AG20443 (cell line): ENCODE measurements at regions not wholly inside any gene's neighbourhood (a gene's known extent, or its start where the extent isn't known, plus 50 kb on each side); places are given as distances from the start of the nearest gene placed in this dataset.

Source experiments
- DNase-seq: peaks from one replicate; pipeline ENCODE4 v3.0.0; 2012; ENCODE audit warnings: low spot score, mixed read lengths

GRCh38 chr14:44009642-44010041 lies 497.4 kb downstream of the FSCB start:
- DNase-seq: no peak

DNA sequence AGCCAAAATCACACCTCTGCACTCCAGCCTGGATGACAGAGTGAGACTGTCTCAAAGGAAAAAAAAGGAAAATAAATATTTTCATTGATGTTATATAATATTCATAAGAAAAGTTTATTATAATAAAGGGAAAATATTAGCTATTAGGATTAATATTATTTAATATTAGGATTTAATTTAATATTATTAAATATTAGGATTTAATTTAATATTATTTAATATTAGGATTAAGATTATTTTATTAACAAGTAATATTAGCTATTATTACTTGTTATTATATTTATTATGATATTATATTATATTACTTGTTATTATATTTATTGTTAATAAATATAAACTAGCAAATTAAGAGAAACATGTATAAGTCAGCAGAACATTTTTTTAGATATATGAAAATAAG lies 518.1 kb downstream of the FSCB start:
- DNase-seq: no peak

- no peak for DNase-seq
Observed at GRCh38 chr14:43983721-43984120, 523.4 kb downstream of the FSCB start.

GRCh38 chr14:43981135-43981768 lies 525.8 kb downstream of the FSCB start:
- DNase-seq: no peak

- DNase-seq: no peak
Observed at GRCh38 chr14:43956741-43957140, 550.3 kb downstream of the FSCB start.

- no peak for DNase-seq
Observed at GRCh38 chr14:43949400-43949799, 557.7 kb downstream of the FSCB start.

DNA sequence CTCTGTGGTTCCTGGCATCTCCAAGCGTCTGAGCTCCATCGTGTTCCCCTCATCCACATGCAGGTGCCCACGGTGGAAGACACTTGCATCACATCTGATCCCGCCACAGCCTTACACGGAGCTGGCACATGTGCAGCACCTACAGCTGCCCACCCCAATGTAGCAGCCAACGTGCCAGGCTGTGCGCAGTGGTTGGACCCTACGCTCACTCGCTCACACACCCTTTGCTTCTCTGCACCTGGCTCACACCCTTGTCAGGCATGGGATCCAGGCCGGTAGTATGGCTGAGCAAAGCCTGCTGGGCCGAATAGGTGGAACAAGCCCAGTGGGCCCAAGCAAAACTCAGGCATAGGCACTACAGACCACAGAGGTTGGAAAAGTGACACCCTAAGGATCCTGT lies 567.2 kb downstream of the FSCB start:
- no peak for DNase-seq

DNA sequence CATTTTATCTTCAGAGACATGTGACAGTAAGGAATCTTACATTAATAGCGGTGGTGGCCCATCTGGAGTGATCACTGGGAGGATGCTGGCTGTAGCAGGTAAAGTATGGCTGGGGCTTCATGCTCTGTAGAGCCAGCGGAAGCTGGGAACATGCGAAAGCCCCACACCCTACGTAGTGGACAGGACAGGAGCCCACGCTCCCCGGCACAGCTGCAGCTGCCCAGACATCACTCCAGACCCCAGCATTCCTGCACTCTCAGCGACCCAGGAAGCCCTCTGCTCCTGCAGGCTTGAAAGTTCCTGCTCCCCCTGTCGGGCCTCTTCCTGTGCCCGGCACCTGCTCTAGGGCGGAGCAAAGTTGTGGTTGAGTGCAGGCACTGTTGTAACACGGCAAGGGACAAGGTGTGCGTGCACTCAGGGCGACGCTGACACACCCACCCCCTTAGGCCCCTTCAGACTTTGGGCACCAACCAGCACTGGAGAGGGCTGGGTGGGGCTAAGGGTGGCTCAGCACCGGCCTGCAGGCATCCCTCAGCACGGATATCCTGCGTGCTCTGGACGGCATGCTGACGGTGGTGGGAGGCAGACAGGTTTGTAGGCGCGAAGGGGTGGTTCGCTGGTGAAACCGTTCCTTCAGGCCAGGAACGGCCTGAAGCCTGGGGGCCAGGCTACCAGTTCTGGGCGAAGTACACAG lies 568.3 kb downstream of the FSCB start:
- no peak for DNase-seq

DNA sequence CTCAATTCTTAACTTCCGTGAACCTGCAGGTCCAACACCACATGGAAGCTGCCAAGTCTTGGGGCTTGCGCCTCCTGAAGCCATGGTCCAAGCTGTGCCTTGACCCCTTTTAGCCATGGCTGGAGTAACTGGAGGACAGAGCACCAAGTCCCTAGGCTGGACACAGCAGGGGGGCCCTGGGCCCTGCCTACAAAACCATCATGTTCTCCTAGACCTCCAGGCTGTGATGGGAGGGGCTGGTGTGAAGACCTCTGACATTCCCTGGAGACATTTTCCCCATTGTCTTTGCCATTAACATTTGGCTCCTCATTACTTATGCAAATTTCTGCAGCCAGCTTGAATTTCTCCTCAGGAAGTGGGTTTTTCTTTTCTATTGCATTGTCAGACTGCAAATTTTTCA lies 570.1 kb downstream of the FSCB start:
- no peak for DNase-seq

GRCh38 chr14:43934102-43934501 lies 573.0 kb downstream of the FSCB start:
- DNase-seq: no peak

GRCh38 chr14:43914041-43914693 lies 592.9 kb downstream of the FSCB start:
- no peak for DNase-seq

GRCh38 chr14:43903209-43903608 lies 603.9 kb downstream of the FSCB start:
- no peak for DNase-seq

- DNase-seq: no peak
Observed at GRCh38 chr14:43901911-43902673, 605.0 kb downstream of the FSCB start.

- DNase-seq: no peak
Observed at GRCh38 chr14:43900173-43900655, 606.9 kb downstream of the FSCB start.

DNA sequence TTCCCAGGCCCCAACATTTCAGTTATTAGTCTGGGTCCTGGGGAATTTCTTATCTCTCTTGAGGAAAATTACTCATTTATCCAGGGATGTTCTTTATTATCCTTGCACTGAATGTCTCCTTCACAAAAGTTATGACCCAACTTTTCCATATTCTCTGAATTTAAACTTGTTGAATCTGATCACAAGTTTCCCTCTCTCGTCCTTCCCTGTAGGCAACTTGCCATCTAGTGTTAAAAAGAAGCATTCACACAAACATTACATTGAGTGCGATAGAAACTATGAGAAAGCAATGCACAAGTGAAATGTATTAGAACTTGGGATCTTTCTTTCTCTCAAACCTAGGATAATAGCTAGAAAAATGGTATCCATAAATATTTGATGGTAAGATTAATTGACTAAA lies 608.4 kb downstream of the FSCB start:
- no peak for DNase-seq

DNA sequence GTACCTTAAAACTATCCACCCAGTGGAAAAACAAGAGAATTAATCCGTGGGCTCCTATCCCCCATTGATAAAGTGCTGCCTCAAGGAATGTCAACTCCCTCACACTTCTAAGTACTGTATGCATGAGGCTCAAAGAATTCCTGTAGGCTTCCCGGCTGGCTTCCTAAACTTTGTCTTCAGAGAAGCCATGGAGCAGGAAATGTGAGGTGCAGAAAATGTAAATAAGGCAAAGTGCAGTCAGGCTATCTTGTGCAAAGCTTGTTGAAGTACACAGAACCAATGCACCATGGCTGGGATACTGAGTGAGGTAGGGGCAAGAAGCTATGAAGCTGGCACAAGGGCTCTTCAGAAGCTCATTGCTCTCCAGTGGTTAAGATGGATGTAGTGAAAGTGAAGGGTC lies 611.0 kb downstream of the FSCB start:
- DNase-seq: no peak

GRCh38 chr14:43894534-43894933 lies 612.5 kb downstream of the FSCB start:
- no peak for DNase-seq

DNA sequence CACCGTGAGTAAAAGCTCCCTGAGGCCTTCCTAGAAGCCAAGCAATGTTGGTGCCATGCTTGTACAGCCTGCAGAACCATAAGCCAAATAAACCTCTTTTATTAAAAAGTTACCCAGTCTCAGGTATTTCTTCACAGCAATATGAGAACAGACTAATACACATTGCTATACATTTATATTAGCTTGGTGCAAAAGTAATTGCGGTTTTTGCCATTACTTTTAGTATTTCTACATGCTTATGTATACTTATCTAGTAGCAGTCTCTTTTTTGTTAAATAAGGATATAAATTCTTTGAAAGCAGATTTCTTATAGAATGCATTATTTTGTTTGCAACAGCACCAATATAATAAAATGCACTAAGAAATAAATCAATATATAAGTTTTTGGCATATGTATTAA lies 619.6 kb downstream of the FSCB start:
- no peak for DNase-seq

- no peak for DNase-seq
Observed at GRCh38 chr14:43877351-43877960, 629.6 kb downstream of the FSCB start.

GRCh38 chr14:43872752-43873655 lies 634.1 kb downstream of the FSCB start:
- no peak for DNase-seq

- DNase-seq: no peak
Observed at GRCh38 chr14:43872222-43872621, 634.9 kb downstream of the FSCB start.
